Thyroid gland (tissue), 4 donors: ENCODE measurements at regions not wholly inside any gene's neighbourhood (a gene's known extent, or its start where the extent isn't known, plus 50 kb on each side); places are given as distances from the start of the nearest gene placed in this dataset.
"Not testable (repeated sequence)": the region's sequence is repeated elsewhere in the genome, so short reads cannot be mapped to it uniquely, and the experiment has no call there.

Experiments
- POLR2A ChIP-seq, 2 donors: fragments of 450-650 bp; IDR thresholded peaks; one replicate each; pipeline ENCODE4 v1.6.1; 2017; ENCODE audit warnings: antibody characterized with exemption in 2 of 2, mild to moderate bottlenecking in 2 of 2, moderate library complexity in 1 of 2
- TF ChIP-seq, protein P1 (sequence below), 6 experiments: fragments of 200-600 bp in 3 of 6; fragments of 450-650 bp in 3 of 6; sonication (generic) in 3 of 6; IDR thresholded peaks; one replicate each; pipeline ENCODE4 v1.5.1; 2016 to 2019; ENCODE audit warnings: antibody characterized with exemption in 6 of 6, mild to moderate bottlenecking in 2 of 6, inconsistent platforms in 1 of 6, moderate library complexity in 1 of 6

DNA sequence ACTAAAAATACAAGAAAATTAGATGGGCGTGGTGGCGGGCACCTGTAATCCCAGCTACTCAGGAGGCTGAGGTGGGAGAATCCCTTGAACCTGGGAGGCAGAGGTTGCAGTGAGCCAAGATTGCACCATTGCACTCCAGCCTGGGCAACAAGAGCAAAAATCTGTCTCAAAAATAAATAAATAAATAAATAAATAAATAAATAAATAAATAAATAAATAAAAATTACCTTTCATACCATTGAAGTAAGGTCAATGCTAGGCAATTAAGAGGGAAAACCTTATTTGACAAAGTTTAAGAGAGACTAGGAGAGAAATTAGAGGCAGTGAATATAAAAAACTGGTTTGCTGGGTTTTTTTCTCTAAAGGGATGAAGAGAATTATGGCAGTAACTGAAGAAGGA is 781.1 kb upstream of the GBE1 start:
- TF ChIP-seq, protein P1, sequence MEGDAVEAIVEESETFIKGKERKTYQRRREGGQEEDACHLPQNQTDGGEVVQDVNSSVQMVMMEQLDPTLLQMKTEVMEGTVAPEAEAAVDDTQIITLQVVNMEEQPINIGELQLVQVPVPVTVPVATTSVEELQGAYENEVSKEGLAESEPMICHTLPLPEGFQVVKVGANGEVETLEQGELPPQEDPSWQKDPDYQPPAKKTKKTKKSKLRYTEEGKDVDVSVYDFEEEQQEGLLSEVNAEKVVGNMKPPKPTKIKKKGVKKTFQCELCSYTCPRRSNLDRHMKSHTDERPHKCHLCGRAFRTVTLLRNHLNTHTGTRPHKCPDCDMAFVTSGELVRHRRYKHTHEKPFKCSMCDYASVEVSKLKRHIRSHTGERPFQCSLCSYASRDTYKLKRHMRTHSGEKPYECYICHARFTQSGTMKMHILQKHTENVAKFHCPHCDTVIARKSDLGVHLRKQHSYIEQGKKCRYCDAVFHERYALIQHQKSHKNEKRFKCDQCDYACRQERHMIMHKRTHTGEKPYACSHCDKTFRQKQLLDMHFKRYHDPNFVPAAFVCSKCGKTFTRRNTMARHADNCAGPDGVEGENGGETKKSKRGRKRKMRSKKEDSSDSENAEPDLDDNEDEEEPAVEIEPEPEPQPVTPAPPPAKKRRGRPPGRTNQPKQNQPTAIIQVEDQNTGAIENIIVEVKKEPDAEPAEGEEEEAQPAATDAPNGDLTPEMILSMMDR (IDR thresholded peaks at IDR 0.05) = not testable (repeated sequence)
- not testable (repeated sequence) for TF ChIP-seq POLR2A (IDR thresholded peaks at IDR 0.05)
